Stomach smooth muscle (tissue), 2 donors: ENCODE measurements at regions not wholly inside any gene's neighbourhood (a gene's known extent, or its start where the extent isn't known, plus 50 kb on each side); places are given as distances from the start of the nearest gene placed in this dataset.

Experiments
- H3K27ac ChIP-seq: one replicate; pipeline ENCODE4 v1.7.0; 2013; ENCODE audit warnings: mild to moderate bottlenecking, low read length, inconsistent platforms
- H3K27me3 ChIP-seq, 2 donors: one replicate each; pipeline ENCODE4 v1.7.0; 2013; ENCODE audit warnings: low read length in 2 of 2; ENCODE audit not compliant: insufficient read depth in 2 of 2, control insufficient read depth in 1 of 2
- H3K36me3 ChIP-seq, 2 donors: one replicate each; pipeline ENCODE4 v1.7.0; 2013; ENCODE audit warnings: low read length in 2 of 2; ENCODE audit not compliant: control insufficient read depth in 2 of 2, insufficient read depth in 2 of 2
- H3K4me1 ChIP-seq: one replicate; pipeline ENCODE4 v1.7.0; 2013; ENCODE audit warnings: low read length; ENCODE audit not compliant: control insufficient read depth, insufficient read depth
- H3K4me3 ChIP-seq, 2 donors: one replicate each; pipeline ENCODE4 v1.7.0; 2013; ENCODE audit warnings: low read length in 2 of 2
- H3K9ac ChIP-seq, 2 donors: one replicate each; pipeline ENCODE4 v1.7.0; 2013; ENCODE audit warnings: low read length in 2 of 2, mild to moderate bottlenecking in 1 of 2
- H3K9me3 ChIP-seq, 2 donors: one replicate each; pipeline ENCODE4 v1.7.0; 2013; ENCODE audit warnings: low read length in 2 of 2; ENCODE audit not compliant: control insufficient read depth in 2 of 2
- donor health status: healthy.
- donor health status: Pancreatic carcinoma.

DNA sequence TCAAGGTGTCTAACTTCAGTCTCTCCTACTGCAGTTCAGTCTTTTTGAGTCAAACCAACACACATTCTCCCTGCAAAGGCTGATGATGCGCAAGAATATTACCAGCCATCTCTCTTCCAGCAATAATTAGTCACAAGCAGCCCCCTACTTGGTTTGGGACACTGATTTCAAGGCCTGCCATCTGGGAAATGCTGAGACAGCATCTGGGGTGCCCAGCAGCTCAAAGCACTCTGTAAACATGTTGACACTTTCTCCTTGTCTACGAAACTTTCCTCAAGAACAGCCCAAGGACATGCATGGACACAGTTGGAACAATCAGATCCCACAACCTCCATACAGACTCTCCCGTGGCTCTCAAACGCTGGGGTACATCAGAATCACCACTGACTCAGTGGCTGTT is 149.2 kb upstream of the RPL38 start:
- H3K27me3 ChIP-seq = peaks cover 15 to 24% of the 10 kb centered on the region in 2 donors
- H3K27ac ChIP-seq = no peak overlapping the region

DNA sequence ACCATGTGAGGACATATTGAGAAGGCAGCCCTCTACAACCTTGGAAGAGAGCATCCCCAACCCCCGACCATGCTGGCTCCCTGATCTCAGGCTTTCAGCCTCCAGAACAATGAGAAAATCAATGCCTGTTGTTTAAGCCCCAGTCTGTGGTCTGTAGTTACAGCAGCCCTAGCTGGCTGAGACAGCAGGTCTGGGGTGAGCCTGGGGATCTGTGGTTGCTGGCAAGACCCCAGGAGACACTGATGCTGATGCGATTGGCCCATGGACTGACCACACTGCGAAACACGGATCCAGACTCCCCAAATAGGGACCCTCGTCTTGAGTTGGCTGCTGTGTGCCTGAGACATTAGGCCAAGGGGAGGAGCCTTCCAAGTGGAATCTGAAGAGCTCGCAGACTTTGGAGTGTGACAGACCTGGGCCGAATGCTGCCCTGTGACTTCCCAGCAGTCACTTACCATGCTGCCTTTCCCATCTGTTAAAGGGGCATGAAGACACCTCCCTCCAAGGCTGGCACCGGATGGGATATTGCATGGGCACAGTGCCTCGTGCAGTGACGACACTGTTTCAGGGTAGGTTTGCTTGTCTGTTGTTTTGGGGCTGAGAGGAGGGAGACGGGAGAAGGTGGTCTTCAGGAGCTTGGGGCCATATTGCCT is 147.8 kb upstream of the RPL38 start:
- H3K4me3 ChIP-seq = no peak overlapping the region
- no peak overlapping the region for H3K27ac ChIP-seq
- H3K27me3 ChIP-seq = peaks cover 10 to 19% of the 10 kb centered on the region in 2 donors
- H3K36me3 ChIP-seq = no peaks in the 10 kb centered on the region
- H3K9ac ChIP-seq = no peak overlapping the region
- H3K4me1 ChIP-seq = no peaks in the 10 kb centered on the region
- peaks cover 0 to 4% of the 10 kb centered on the region in 2 donors for H3K9me3 ChIP-seq

More for the DNA sequence above, 149.2 kb upstream of the RPL38 start:
- no peaks in the 10 kb centered on the region for H3K9me3 ChIP-seq
- no peaks in the 10 kb centered on the region for H3K36me3 ChIP-seq
- no peak overlapping the region for H3K4me3 ChIP-seq
- no peaks in the 10 kb centered on the region for H3K4me1 ChIP-seq
- no peak overlapping the region for H3K9ac ChIP-seq

DNA sequence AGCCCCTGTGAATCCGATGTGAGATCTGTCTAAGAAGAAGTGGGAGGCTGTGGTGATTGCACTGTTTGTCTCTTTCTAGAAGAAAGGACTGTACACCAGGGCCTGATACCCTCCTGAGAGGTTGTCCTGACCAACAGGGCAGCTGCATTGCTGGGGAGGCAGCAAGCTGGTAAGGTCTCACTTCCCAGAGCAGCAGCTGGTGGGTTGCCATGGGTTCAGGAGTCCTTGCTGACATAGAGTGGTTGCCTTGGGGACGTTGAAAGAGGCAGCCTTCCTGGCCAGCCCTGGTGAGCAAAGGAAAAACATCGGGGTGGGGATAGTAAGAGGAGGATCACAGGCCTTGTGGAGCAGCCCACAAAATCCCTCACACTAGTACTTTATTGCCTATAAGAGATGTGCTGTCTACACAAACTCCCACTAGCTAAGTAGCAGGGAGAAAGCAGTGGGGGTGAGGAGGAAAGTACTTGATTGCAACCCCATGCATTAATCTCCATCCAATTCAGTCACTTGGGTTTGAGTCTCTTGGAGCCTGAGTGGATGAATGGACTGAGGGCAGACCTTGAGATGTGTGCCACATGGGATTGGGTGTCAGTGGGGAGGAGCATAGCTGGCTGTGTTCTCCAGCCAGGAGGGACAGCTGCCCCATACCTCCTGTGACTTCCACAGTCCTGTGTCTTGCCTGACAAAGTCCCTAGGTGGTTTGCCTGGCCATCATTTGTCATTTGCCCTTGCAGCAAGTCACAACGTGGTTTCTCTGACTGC is 143.8 kb upstream of the RPL38 start:
- H3K4me3 ChIP-seq = no peak overlapping the region
- no peaks in the 10 kb centered on the region for H3K4me1 ChIP-seq
- H3K9me3 ChIP-seq = peaks cover 0 to 4% of the 10 kb centered on the region in 2 donors
- H3K36me3 ChIP-seq = no peaks in the 10 kb centered on the region
- H3K27me3 ChIP-seq = peaks cover 4 to 13% of the 10 kb centered on the region in 2 donors
- no peak overlapping the region for H3K9ac ChIP-seq
- H3K27ac ChIP-seq = no peak overlapping the region

- Histone ChIP-seq H3K27me3 (peaks cover 0 to 12% of the 10 kb centered on the region in 2 donors), H3K9ac (no peak overlapping the region), H3K9me3 (peaks cover 0 to 4% of the 10 kb centered on the region in 2 donors), H3K27ac (no peak overlapping the region), H3K4me1 (no peaks in the 10 kb centered on the region), H3K36me3 (no peaks in the 10 kb centered on the region), H3K4me3 (no peak overlapping the region)
Observed at GRCh38 chr17:74061758-74062157, 141.7 kb upstream of the RPL38 start.

GRCh38 chr17:74062234-74062633 is 141.2 kb upstream of the RPL38 start:
- Histone ChIP-seq H3K4me3 (no peak overlapping the region), H3K36me3 (no peaks in the 10 kb centered on the region), H3K27me3 (peaks cover 0 to 12% of the 10 kb centered on the region in 2 donors), H3K9ac (no peak overlapping the region), H3K9me3 (peaks cover 3 to 4% of the 10 kb centered on the region in 2 donors), H3K4me1 (no peaks in the 10 kb centered on the region), H3K27ac (no peak overlapping the region)

DNA sequence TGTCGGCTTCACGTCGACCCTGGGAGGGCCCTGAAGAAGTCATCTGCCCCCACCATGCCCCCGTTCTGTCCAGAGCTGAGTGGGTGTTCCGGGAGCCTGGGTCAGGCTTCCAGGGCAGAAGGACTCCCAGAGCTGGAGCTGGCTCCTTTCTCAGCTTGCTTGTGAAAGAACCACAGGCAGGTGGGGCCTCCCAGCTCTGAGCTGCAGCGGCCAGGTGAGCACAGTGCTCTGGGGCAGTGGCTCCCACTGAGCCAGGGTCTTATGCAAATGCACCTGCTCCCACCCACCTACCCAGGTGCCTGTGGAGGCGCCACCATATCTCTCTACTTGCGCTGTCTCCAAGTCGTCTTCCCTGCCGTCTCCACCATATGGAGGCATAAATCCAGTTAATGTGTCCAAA is 140.0 kb upstream of the RPL38 start:
- Histone ChIP-seq H3K4me3 (no peak overlapping the region), H3K9ac (no peak overlapping the region), H3K4me1 (no peaks in the 10 kb centered on the region), H3K27me3 (peaks cover 0 to 12% of the 10 kb centered on the region in 2 donors), H3K27ac (no peak overlapping the region), H3K36me3 (no peaks in the 10 kb centered on the region), H3K9me3 (peaks cover 4 to 8% of the 10 kb centered on the region in 2 donors)

DNA sequence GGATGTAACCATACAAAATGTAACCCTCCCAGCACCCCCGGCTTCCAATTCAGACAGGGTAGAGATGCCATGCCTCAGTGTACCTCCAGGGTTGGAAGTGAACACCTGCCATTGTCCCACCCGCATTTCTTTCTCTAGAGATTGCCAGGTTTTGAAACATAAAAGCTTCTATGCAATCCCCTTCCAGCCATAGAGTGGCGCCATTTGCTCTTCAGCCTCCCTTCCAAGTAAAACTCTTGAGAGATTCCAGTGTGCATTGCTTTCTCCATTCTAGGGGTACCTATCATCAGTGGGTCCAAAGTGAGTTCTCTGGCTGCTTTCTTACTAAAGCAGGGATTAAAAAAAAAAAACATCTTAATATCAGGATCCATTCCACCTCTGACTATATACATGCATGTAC is 133.1 kb upstream of the RPL38 start:
- peaks cover 0 to 6% of the 10 kb centered on the region in 2 donors for H3K27me3 ChIP-seq
- no peak overlapping the region for H3K4me3 ChIP-seq
- H3K9me3 ChIP-seq = peaks cover 11 to 16% of the 10 kb centered on the region in 2 donors
- no peaks in the 10 kb centered on the region for H3K4me1 ChIP-seq
- H3K27ac ChIP-seq = no peak overlapping the region
- H3K36me3 ChIP-seq = no peaks in the 10 kb centered on the region
- H3K9ac ChIP-seq = no peak overlapping the region

DNA sequence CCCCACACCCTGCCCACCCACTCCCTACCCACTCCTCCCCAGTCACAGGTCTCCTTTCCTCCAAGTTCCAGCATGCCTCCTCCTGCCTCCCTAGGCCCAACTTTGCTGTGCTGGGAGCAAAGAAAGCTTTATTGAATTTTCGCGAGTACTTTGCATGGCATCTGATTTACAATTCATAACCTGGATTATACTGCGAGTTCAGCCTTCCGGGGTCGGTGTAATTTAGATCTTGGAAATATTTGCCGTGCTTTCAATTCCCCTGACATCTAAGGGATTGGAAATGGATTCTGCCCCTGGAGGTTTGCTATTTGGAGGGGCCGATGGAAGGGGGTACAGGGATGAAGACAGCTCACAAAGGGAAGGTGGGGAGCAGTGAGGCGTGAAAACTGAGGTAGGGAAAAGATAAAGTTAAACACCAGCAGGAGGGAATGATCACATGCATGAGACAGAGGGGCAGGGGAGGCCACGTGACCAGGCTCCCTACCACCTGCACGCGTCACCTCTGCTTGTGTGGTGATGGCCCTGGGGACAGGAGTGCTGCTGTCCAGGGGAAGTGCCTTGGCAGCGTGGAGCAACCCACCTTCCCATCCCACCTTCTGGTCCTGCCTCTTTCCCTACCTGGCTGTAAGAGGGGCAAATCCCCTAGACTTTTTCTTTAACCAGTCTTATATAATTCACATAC is 132.3 kb upstream of the RPL38 start:
- no peaks in the 10 kb centered on the region for H3K36me3 ChIP-seq
- peaks cover 0 to 2% of the 10 kb centered on the region in 2 donors for H3K27me3 ChIP-seq
- peaks cover 11 to 16% of the 10 kb centered on the region in 2 donors for H3K9me3 ChIP-seq
- H3K4me3 ChIP-seq = no peak overlapping the region
- no peak overlapping the region for H3K9ac ChIP-seq
- H3K4me1 ChIP-seq = no peaks in the 10 kb centered on the region
- H3K27ac ChIP-seq = no peak overlapping the region

- Histone ChIP-seq H3K4me3 (no peak overlapping the region), H3K27me3 (no peaks in the 10 kb centered on the region), H3K27ac (no peak overlapping the region), H3K36me3 (no peaks in the 10 kb centered on the region), H3K4me1 (no peaks in the 10 kb centered on the region), H3K9ac (no peak overlapping the region), H3K9me3 (peaks cover 11 to 13% of the 10 kb centered on the region in 2 donors)
Observed at GRCh38 chr17:74072340-74072739, 131.1 kb upstream of the RPL38 start.

GRCh38 chr17:74076446-74076845 is 127.0 kb upstream of the RPL38 start:
- Histone ChIP-seq H3K36me3 (no peaks in the 10 kb centered on the region), H3K4me3 (no peak overlapping the region), H3K4me1 (no peaks in the 10 kb centered on the region), H3K27me3 (peaks cover 6 to 7% of the 10 kb centered on the region in 2 donors), H3K9me3 (peaks cover 4 to 13% of the 10 kb centered on the region in 2 donors), H3K9ac (no peak overlapping the region), H3K27ac (no peak overlapping the region)
